C4-2B (cell line): ENCODE measurements at regions not wholly inside any gene's neighbourhood (a gene's known extent, or its start where the extent isn't known, plus 50 kb on each side); places are given as distances from the start of the nearest gene placed in this dataset.

Source experiments
- ZFX ChIP-seq: fragments of 450-650 bp; IDR thresholded peaks from 2 replicates; pipeline ENCODE4 v1.6.1; 2017
- TF ChIP-seq, protein P1 (sequence below): fragments of 450-650 bp; conservative IDR thresholded peaks from 2 replicates; pipeline ENCODE4 v1.5.1; 2017; ENCODE audit warnings: mild to moderate bottlenecking

DNA sequence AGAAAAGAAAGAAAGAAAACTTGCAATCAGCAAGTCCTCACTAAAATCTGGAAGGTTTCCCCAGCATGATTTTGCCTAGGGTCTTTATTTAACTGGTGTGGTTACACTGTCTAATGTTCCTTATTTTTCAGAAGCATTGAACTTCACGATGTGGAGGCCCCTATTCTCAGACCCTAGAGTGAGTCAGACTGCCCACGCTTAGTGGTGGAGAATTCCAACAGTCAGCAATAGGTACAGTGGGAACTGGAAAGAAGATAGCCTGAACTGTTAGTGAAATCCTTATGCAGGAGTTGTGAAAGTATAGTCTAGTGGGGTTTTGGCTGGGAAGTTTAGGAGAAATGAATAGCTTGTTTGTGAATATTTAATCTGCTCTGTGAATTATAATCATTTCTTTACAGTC is 115.0 kb downstream of the FZD1 start:
- TF ChIP-seq, protein P1, sequence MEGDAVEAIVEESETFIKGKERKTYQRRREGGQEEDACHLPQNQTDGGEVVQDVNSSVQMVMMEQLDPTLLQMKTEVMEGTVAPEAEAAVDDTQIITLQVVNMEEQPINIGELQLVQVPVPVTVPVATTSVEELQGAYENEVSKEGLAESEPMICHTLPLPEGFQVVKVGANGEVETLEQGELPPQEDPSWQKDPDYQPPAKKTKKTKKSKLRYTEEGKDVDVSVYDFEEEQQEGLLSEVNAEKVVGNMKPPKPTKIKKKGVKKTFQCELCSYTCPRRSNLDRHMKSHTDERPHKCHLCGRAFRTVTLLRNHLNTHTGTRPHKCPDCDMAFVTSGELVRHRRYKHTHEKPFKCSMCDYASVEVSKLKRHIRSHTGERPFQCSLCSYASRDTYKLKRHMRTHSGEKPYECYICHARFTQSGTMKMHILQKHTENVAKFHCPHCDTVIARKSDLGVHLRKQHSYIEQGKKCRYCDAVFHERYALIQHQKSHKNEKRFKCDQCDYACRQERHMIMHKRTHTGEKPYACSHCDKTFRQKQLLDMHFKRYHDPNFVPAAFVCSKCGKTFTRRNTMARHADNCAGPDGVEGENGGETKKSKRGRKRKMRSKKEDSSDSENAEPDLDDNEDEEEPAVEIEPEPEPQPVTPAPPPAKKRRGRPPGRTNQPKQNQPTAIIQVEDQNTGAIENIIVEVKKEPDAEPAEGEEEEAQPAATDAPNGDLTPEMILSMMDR = no peak
- TF ChIP-seq ZFX = no peak
